ENCODE measurements at regions not wholly inside any gene's neighbourhood (a gene's known extent, or its start where the extent isn't known, plus 50 kb on each side); places are given as distances from the start of the nearest gene placed in this dataset.

DNA sequence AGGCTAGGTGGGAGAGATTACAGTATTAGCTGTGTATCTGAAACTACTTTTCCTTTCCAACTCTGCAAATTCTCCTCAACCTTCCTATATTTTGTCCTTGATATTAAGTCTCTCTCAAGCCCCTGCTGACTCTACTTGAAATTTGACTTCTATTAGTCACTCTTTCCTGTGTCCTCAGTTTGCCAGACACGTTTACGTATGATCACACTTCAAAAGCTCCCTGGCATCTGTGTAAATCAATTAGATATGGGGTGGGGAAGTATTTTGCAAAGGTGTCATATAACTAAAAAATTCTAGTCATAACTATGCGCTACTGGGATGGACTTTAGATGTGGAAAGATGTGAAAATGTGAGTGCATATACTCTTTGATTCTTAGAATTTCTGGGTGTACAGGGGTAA is 67.4 kb upstream of the ARHGAP24 start:
- DNase-seq = no peak

DNA sequence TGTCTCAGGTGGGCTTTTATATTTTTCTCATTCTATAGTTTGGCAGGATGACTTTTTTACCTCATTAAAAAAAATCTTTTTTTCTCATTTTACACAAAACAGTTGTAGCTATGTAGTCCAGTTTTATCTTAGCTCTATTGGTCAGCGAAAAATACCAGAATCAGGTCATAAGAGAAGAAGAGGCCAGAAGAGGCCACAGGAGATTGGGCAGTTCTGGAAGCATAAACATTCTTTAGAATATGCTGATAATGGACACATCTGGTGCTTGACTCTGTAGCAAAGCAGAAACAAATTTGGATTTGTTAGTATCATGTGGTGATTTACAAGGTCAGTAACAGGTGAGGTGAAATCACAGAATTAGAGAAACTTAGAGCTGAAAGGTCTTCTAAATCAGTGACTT is 66.6 kb upstream of the ARHGAP24 start:
- DNase-seq = no peak

DNA sequence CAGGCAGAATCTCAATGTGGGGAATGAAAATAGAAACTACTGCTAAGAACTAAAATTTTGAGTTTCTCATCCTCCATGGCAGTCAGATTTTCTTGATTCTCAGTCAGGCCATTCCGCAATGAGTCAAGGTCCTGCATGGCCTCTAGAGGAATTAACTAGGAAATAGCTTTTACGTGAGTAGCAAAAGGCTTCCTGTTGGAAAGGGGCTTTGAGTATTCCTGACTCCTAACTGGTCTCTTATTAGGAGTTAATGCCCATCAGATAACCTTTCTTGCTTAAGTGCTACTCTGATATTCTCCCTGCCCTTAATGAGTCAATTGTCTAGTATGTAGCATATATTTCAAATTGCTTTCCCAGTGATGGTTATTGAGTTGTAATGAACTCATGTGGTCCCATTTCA is 65.7 kb upstream of the ARHGAP24 start:
- DNase-seq = no peak

DNA sequence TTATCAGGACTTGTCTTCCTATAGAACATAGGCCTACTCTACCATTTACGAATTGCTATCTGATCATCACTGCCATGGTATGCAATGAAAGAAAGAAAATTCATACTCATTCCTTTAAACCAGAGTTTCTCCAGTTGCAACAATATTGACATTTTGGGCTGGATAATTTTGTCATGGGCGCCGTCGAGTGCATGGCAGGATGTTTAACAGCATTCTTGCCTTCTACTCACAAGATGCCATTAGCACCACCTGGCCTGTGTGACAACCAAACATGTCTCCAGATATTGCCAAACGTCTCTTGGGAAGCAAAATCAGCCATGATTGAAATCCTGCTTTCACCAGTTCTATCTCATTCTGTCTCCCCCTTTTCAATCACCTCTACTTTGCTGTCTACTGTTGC is 63.6 kb upstream of the ARHGAP24 start:
- no peak for DNase-seq

DNA sequence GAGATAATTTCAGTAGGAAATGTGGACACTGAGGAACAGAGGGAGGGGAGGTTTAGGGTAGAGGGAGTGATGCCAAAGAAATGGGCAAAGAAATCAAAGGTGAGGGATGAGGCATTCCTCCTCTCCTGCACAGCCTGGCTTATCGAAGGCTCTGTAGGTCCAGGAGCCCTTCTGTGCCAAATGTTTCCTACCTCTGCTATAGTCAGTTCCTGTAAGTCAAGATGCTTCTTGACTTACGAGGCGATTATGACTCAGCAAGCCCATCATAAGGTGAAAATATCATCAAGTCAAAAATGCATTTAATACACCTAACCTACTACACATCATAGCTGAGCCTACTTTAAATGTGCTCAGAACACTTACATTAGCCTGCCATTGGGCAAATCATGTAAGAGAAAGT is 60.0 kb upstream of the ARHGAP24 start:
- no peak for DNase-seq

DNA sequence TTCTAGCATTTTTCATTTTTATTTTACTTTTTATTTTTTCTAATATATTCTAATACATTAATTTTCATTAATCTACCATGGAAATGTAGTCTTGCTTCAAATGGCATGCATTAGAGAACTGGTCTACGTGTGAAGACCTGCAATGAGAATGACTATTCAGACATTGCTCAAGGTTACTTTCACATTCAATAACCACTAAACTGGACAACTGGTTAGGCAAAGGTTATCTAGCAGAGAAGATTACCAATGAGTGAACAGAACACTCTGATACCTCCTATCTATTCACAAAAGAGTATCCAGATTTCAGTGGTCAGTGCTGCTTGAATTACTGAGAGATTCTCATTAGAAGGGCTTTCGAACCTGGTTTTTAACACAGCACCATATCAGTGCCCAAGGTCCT is 58.9 kb upstream of the ARHGAP24 start:
- no peak for DNase-seq

DNA sequence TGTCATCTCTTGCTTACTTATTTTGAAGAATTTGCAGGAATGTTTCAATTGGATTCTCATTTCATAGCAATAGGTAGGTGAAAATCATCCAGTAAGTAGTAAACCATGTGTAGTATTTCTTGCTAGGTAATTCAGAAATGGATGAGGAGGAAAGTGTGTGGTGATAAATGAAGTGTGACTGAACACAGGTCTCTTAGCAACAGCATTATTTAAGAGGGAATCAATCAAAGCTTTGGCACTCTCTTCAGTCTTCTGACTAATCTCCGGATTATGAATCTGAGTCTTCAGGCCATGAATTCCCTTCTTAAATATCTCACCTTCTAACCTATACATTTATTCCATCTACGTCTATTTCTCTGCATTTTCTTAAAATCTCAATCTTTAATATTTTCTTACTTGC is 55.8 kb upstream of the ARHGAP24 start:
- DNase-seq = no peak

DNA sequence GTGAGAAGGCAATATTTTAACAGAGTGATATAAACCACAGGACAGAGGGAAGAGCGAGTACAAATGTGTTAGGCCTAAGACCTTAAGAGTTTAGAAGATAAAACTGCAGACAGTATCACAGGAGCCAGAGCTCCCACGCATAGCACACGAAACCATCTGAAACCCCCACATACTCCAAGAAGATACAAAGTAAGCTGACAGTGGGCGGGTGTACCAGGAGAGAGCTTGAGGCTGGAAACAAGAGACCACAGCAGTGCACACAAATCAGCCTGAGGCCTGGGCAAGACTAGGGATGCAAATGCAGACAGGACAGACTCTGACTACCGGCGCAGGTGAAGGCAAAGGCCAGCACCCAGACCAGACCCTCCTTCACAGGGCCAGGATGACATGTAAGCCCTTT is 54.1 kb upstream of the ARHGAP24 start:
- DNase-seq = no peak

DNA sequence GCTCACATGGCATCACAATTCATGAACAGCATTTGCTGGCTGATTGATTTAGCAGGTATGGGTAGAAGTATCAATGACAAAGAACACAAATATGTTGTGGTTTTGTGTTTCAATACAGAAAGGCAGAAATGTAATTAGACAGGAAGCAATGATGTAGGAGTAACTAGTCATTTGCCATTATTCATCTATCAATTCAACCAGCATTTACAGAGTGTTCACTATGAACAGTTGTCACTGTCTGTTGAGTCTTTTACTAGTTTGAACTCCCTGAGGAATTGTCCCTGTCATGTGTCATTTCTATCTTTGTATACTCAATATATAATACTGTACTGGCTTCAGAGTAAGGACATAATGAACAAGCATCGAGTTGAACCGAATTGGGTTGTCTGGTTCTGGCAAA is 51.5 kb upstream of the ARHGAP24 start:
- no peak for DNase-seq
